ENCODE measurements at regions not wholly inside any gene's neighbourhood (a gene's known extent, or its start where the extent isn't known, plus 50 kb on each side); places are given as distances from the start of the nearest gene placed in this dataset.

DNA sequence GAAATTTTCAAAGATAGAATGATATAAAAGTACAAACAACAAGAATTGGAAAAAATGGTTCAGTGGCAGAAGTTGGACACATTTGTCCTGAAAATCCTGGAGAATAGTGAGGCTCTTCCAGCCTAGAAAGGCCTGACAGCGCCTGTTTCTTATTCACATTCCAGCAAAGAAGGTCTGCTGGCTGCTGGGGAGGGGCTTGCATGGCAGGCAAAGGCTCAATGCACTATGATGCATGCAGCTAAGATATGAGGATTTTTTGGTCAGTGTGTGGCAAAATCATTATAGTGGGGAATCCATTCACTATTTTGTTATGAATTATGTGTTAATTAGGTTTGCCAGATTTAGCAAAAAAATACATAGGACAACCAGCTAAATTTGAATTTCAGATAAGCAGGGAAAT lies 243.9 kb upstream of the SLC30A5 start:
- TF ChIP-seq, protein P1, sequence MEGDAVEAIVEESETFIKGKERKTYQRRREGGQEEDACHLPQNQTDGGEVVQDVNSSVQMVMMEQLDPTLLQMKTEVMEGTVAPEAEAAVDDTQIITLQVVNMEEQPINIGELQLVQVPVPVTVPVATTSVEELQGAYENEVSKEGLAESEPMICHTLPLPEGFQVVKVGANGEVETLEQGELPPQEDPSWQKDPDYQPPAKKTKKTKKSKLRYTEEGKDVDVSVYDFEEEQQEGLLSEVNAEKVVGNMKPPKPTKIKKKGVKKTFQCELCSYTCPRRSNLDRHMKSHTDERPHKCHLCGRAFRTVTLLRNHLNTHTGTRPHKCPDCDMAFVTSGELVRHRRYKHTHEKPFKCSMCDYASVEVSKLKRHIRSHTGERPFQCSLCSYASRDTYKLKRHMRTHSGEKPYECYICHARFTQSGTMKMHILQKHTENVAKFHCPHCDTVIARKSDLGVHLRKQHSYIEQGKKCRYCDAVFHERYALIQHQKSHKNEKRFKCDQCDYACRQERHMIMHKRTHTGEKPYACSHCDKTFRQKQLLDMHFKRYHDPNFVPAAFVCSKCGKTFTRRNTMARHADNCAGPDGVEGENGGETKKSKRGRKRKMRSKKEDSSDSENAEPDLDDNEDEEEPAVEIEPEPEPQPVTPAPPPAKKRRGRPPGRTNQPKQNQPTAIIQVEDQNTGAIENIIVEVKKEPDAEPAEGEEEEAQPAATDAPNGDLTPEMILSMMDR (IDR thresholded peaks at IDR 0.05) = no peak
- no peak for TF ChIP-seq EZH2 (IDR thresholded peaks at IDR 0.05; ENCODE audit: borderline replicate concordance, insufficient read depth, low read depth, low read length, poor library complexity, severe bottlenecking)
- no peak for DNase-seq
- Histone ChIP-seq H4K20me1 (ENCODE audit: control insufficient read depth, insufficient read depth, low read length, poor library complexity, severe bottlenecking) (no peaks in the 10 kb centered on the region), H3K79me2 (ENCODE audit: control insufficient read depth, insufficient read depth, low read length) (no peaks in the 10 kb centered on the region), H3K36me3 (replicated peaks in 1 of 2; ENCODE audit: control extremely low read depth in 1 of 2, control insufficient read depth in 1 of 2, extremely low read depth in 1 of 2, insufficient read depth in 2 of 2, low read length in 1 of 2) (no peaks in the 10 kb centered on the region), H3K4me3 (ENCODE audit: control extremely low read depth in 1 of 5, extremely low read depth in 1 of 5, insufficient read depth in 1 of 5, low read depth in 2 of 5, low read length in 4 of 5) (no peak overlapping the region), H3K27ac (ENCODE audit: low read length in 2 of 2) (no peak overlapping the region), H3K4me2 (replicated peaks; ENCODE audit: low read depth, low read length, poor library complexity, severe bottlenecking) (no peak overlapping the region), H3K4me1 (ENCODE audit: control insufficient read depth in 2 of 2, insufficient read depth in 2 of 2, low read length in 2 of 2) (no peaks in the 10 kb centered on the region), H3K27me3 (replicated peaks in 1 of 4; ENCODE audit: control extremely low read depth in 1 of 4, control insufficient read depth in 3 of 4, insufficient read depth in 4 of 4, low read length in 3 of 4) (no peaks in the 10 kb centered on the region), H3K9ac (ENCODE audit: low read length) (no peak overlapping the region), H2AFZ (ENCODE audit: insufficient read depth, low read depth, low read length, poor library complexity, severe bottlenecking) (no peak overlapping the region), H3K9me3 (ENCODE audit: control extremely low read depth in 1 of 3, control insufficient read depth in 2 of 3, insufficient read depth in 1 of 3, low read length in 2 of 3) (peaks cover 0 to 2% (median 0%) of the 10 kb centered on the region in 3 donors)
- Mint-ChIP-seq H3K27ac (no peak overlapping the region), H3K27me3 (peaks cover 17% of the 10 kb centered on the region), H3K4me1 (no peaks in the 10 kb centered on the region), H3K9me3 (ENCODE audit: insufficient read depth) (no peaks in the 10 kb centered on the region), H3K4me3 (no peak overlapping the region)
- 50% methylated on average over 1 of the region's 1 CpG for WGBS (ENCODE audit: insufficient coverage)
- ChIA-PET POLR2A (no interaction called here), CTCF (no interaction called here)
- ATAC-seq (ENCODE audit: low read depth) = no peak
- intact Hi-C loops (cut with micrococcal nuclease) = no loop called here

DNA sequence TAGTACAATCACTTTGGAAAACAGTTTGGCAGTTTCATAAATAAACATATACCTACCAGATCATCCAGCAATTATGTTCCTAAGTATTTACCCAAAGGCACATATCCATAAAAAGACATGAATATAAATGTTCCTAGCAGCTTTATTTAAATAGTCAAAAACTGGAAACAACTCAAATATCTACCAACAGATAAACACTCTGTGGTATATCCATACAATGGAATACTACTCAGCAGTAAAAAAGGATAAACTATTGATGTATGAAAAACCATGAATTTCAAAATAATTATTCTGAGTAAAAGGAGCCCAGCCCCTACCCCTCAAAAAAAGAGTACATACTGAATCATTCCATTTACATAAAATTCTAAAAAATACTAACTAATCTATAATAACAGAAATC lies 232.7 kb upstream of the SLC30A5 start:
- no peak overlapping the region for H3K27ac ChIP-seq (ENCODE audit: low read length in 2 of 2)
- H3K9me3 ChIP-seq (ENCODE audit: control extremely low read depth in 1 of 3, control insufficient read depth in 2 of 3, insufficient read depth in 1 of 3, low read length in 2 of 3) = peaks cover 0 to 4% (median 0%) of the 10 kb centered on the region in 3 donors
- DNase-seq = no peak
- no peak for TF ChIP-seq EZH2 (IDR thresholded peaks at IDR 0.05; ENCODE audit: borderline replicate concordance, insufficient read depth, low read depth, low read length, poor library complexity, severe bottlenecking)
- TF ChIP-seq, protein P1 (IDR thresholded peaks at IDR 0.05) = no peak
- no peaks in the 10 kb centered on the region for H3K79me2 ChIP-seq (ENCODE audit: control insufficient read depth, insufficient read depth, low read length)
- no peaks in the 10 kb centered on the region for H3K4me1 ChIP-seq (ENCODE audit: control insufficient read depth in 2 of 2, insufficient read depth in 2 of 2, low read length in 2 of 2)
- H3K9ac ChIP-seq (ENCODE audit: low read length) = no peak overlapping the region
- no peak for ATAC-seq (ENCODE audit: low read depth)
- H3K4me3 ChIP-seq (ENCODE audit: control extremely low read depth in 1 of 5, extremely low read depth in 1 of 5, insufficient read depth in 1 of 5, low read depth in 2 of 5, low read length in 4 of 5) = no peak overlapping the region
- ChIA-PET POLR2A (no interaction called here), CTCF (no interaction called here)
- H3K4me2 ChIP-seq (replicated peaks; ENCODE audit: low read depth, low read length, poor library complexity, severe bottlenecking) = no peak overlapping the region
- Mint-ChIP-seq H3K4me1 (no peaks in the 10 kb centered on the region), H3K27me3 (peaks cover 24% of the 10 kb centered on the region), H3K27ac (no peak overlapping the region), H3K4me3 (no peak overlapping the region), H3K9me3 (ENCODE audit: insufficient read depth) (peaks cover 3% of the 10 kb centered on the region)
- H2AFZ ChIP-seq (ENCODE audit: insufficient read depth, low read depth, low read length, poor library complexity, severe bottlenecking) = no peak overlapping the region
- intact Hi-C loops (cut with micrococcal nuclease) = no loop called here
- no peaks in the 10 kb centered on the region for H4K20me1 ChIP-seq (ENCODE audit: control insufficient read depth, insufficient read depth, low read length, poor library complexity, severe bottlenecking)
- H3K36me3 ChIP-seq (replicated peaks in 1 of 2; ENCODE audit: control extremely low read depth in 1 of 2, control insufficient read depth in 1 of 2, extremely low read depth in 1 of 2, insufficient read depth in 2 of 2, low read length in 1 of 2) = no peaks in the 10 kb centered on the region
- no peaks in the 10 kb centered on the region for H3K27me3 ChIP-seq (replicated peaks in 1 of 4; ENCODE audit: control extremely low read depth in 1 of 4, control insufficient read depth in 3 of 4, insufficient read depth in 4 of 4, low read length in 3 of 4)
